ENCODE measurements at regions not wholly inside any gene's neighbourhood (a gene's known extent, or its start where the extent isn't known, plus 50 kb on each side); places are given as distances from the start of the nearest gene placed in this dataset.

DNA sequence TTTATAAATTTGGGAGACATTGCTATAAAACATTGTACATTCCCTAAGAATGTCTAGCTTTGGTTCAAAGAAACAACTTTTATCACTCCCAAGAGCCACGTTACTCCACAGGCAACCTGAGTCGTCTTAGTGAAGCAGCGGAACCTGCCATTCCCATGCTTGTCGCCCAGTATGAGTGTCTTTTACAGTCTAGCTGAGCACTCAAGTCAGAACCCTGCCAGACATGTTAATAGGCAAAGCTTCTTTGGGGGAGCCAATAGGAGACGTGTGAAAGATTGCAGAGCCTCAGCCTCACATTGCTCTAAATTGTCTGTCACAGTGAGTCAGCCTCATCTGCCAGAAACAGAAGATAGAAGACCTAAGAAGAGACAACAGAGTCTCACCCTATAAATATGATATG is 541.6 kb upstream of the FLRT2 start:
- no peaks in the 10 kb centered on the region for H3K27me3 ChIP-seq (ENCODE audit: insufficient read depth, low read length, poor library complexity)
- no peaks in the 10 kb centered on the region for H3K36me3 ChIP-seq (ENCODE audit: insufficient read depth, low read length)
- no peaks in the 10 kb centered on the region for H4K20me1 ChIP-seq (ENCODE audit: insufficient read depth, low read length)
- H3K4me1 ChIP-seq (ENCODE audit: insufficient read depth, low read length) = no peaks in the 10 kb centered on the region
- no peak for TF ChIP-seq CTCF (IDR thresholded peaks at IDR 0.05; ENCODE audit: borderline replicate concordance, extremely low read depth, low read length, poor library complexity, severe bottlenecking)
- TF ChIP-seq EZH2 (IDR thresholded peaks at IDR 0.05; ENCODE audit: borderline replicate concordance, low read depth, low read length, severe bottlenecking) = no peak
- H3K9ac ChIP-seq (ENCODE audit: low read depth, low read length) = no peak overlapping the region
- DNase-seq (no peak), ATAC-seq (ENCODE audit: insufficient read depth, low read depth) (no peak)
- H3K4me2 ChIP-seq (ENCODE audit: insufficient read depth, low read length) = no peak overlapping the region
- H2AFZ ChIP-seq (ENCODE audit: low read depth, low read length) = no peak overlapping the region
- no peak overlapping the region for H3K27ac ChIP-seq (ENCODE audit: low read length)
- H3K4me3 ChIP-seq (ENCODE audit: low read depth in 1 of 2, low read length in 2 of 2) = no peak overlapping the region
- no peaks in the 10 kb centered on the region for H3K79me2 ChIP-seq (ENCODE audit: insufficient read depth, low read length)
- no peaks in the 10 kb centered on the region for H3K9me3 ChIP-seq (ENCODE audit: insufficient read depth, low read length, severe bottlenecking)

DNA sequence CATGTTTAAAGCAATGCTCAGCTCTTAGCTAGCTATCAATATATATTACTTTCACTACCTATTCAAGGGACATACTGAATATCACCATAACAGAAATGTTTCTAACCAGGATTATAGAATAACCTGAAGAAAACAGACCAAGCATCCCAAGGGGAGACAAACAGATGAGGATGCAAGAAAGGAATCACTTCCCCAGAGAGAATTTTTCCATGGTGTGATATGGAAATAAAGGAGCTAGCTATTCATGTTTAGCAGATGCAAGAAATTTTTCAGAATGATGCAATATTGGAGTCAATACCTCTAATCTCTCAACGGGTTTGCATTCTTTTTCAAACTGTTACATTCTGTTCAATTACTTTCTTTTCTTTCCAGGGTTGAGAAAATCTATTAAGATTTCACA is 538.9 kb upstream of the FLRT2 start:
- Histone ChIP-seq H3K36me3 (ENCODE audit: insufficient read depth, low read length) (no peaks in the 10 kb centered on the region), H4K20me1 (ENCODE audit: insufficient read depth, low read length) (no peaks in the 10 kb centered on the region), H3K9ac (ENCODE audit: low read depth, low read length) (no peak overlapping the region), H3K4me2 (ENCODE audit: insufficient read depth, low read length) (no peak overlapping the region), H3K4me3 (ENCODE audit: low read depth in 1 of 2, low read length in 2 of 2) (no peak overlapping the region), H3K9me3 (ENCODE audit: insufficient read depth, low read length, severe bottlenecking) (no peaks in the 10 kb centered on the region), H3K79me2 (ENCODE audit: insufficient read depth, low read length) (no peaks in the 10 kb centered on the region), H3K4me1 (ENCODE audit: insufficient read depth, low read length) (no peaks in the 10 kb centered on the region), H2AFZ (ENCODE audit: low read depth, low read length) (no peak overlapping the region), H3K27me3 (ENCODE audit: insufficient read depth, low read length, poor library complexity) (no peaks in the 10 kb centered on the region), H3K27ac (ENCODE audit: low read length) (no peak overlapping the region)
- DNase-seq (no peak), ATAC-seq (ENCODE audit: insufficient read depth, low read depth) (no peak)
- TF ChIP-seq EZH2 (IDR thresholded peaks at IDR 0.05; ENCODE audit: borderline replicate concordance, low read depth, low read length, severe bottlenecking) (no peak), CTCF (IDR thresholded peaks at IDR 0.05; ENCODE audit: borderline replicate concordance, extremely low read depth, low read length, poor library complexity, severe bottlenecking) (no peak)

DNA sequence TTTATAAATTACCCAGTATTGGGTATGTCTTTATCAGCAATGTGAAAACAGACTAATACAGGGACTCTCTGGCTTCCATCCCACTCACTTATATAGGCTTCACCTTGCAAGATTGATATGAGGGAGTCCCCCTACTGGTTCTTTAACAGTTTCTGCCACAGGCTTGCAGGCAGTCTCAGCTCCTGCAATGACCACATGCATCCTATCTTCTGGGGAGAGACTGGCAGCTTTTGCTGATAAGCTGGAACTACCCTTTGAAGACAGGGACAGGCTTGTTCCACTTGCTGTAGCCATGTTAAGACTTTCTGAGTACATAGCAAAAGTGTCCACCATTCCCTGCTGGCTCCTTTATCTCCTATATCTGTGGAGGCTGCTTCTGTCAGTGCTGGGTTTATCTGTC is 531.7 kb upstream of the FLRT2 start:
- Histone ChIP-seq H3K36me3 (ENCODE audit: insufficient read depth, low read length) (no peaks in the 10 kb centered on the region), H3K79me2 (ENCODE audit: insufficient read depth, low read length) (no peaks in the 10 kb centered on the region), H3K9ac (ENCODE audit: low read depth, low read length) (no peak overlapping the region), H3K4me2 (ENCODE audit: insufficient read depth, low read length) (no peak overlapping the region), H4K20me1 (ENCODE audit: insufficient read depth, low read length) (no peaks in the 10 kb centered on the region), H3K4me3 (ENCODE audit: low read depth in 1 of 2, low read length in 2 of 2) (no peak overlapping the region), H3K9me3 (ENCODE audit: insufficient read depth, low read length, severe bottlenecking) (no peaks in the 10 kb centered on the region), H3K27me3 (ENCODE audit: insufficient read depth, low read length, poor library complexity) (no peaks in the 10 kb centered on the region), H3K4me1 (ENCODE audit: insufficient read depth, low read length) (no peaks in the 10 kb centered on the region), H2AFZ (ENCODE audit: low read depth, low read length) (no peak overlapping the region), H3K27ac (ENCODE audit: low read length) (no peak overlapping the region)
- DNase-seq (no peak), ATAC-seq (ENCODE audit: insufficient read depth, low read depth) (no peak)
- TF ChIP-seq CTCF (IDR thresholded peaks at IDR 0.05; ENCODE audit: borderline replicate concordance, extremely low read depth, low read length, poor library complexity, severe bottlenecking) = no peak
- TF ChIP-seq EZH2 (IDR thresholded peaks at IDR 0.05; ENCODE audit: borderline replicate concordance, low read depth, low read length, severe bottlenecking) = no peak

- Histone ChIP-seq H3K9ac (ENCODE audit: low read depth, low read length) (no peak overlapping the region), H3K4me1 (ENCODE audit: insufficient read depth, low read length) (no peaks in the 10 kb centered on the region), H3K27me3 (ENCODE audit: insufficient read depth, low read length, poor library complexity) (no peaks in the 10 kb centered on the region), H3K36me3 (ENCODE audit: insufficient read depth, low read length) (no peaks in the 10 kb centered on the region), H3K79me2 (ENCODE audit: insufficient read depth, low read length) (no peaks in the 10 kb centered on the region), H3K27ac (ENCODE audit: low read length) (no peak overlapping the region), H3K4me3 (ENCODE audit: low read depth in 1 of 2, low read length in 2 of 2) (no peak overlapping the region), H4K20me1 (ENCODE audit: insufficient read depth, low read length) (no peaks in the 10 kb centered on the region), H3K9me3 (ENCODE audit: insufficient read depth, low read length, severe bottlenecking) (no peaks in the 10 kb centered on the region), H3K4me2 (ENCODE audit: insufficient read depth, low read length) (no peak overlapping the region), H2AFZ (ENCODE audit: low read depth, low read length) (no peak overlapping the region)
- TF ChIP-seq CTCF (IDR thresholded peaks at IDR 0.05; ENCODE audit: borderline replicate concordance, extremely low read depth, low read length, poor library complexity, severe bottlenecking) = no peak
- no peak for TF ChIP-seq EZH2 (IDR thresholded peaks at IDR 0.05; ENCODE audit: borderline replicate concordance, low read depth, low read length, severe bottlenecking)
- ATAC-seq (ENCODE audit: insufficient read depth, low read depth) (no peak), DNase-seq (no peak)
Observed at GRCh38 chr14:85002846-85003245, 527.1 kb upstream of the FLRT2 start.

All from DND-41 (cell line).